NT2/D1 (cell line): ENCODE measurements at regions not wholly inside any gene's neighbourhood (a gene's known extent, or its start where the extent isn't known, plus 50 kb on each side); places are given as distances from the start of the nearest gene placed in this dataset.
"Not testable (repeated sequence)": the region's sequence is repeated elsewhere in the genome, so short reads cannot be mapped to it uniquely, and the experiment has no call there.

Source experiments
- SUZ12 ChIP-seq: IDR thresholded peaks from 2 replicates; pipeline ENCODE4 v1.6.1; 2011; ENCODE audit not compliant: insufficient read length, insufficient read depth; ENCODE audit errors: extremely low read depth
- YY1 ChIP-seq: IDR thresholded peaks from 2 replicates; pipeline ENCODE4 v1.6.1; 2011; ENCODE audit not compliant: insufficient read length, insufficient read depth
- ZNF274 ChIP-seq: IDR thresholded peaks from 2 replicates; pipeline ENCODE4 v1.6.1; 2011; ENCODE audit warnings: mild to moderate bottlenecking, low read depth, low read length

GRCh38 chr21:13984728-13985127 is 226.0 kb downstream of the LIPI start:
- not testable (repeated sequence) for TF ChIP-seq SUZ12, ZNF274, YY1
